B cell (primary cell): ENCODE measurements at regions not wholly inside any gene's neighbourhood (a gene's known extent, or its start where the extent isn't known, plus 50 kb on each side); places are given as distances from the start of the nearest gene placed in this dataset.

ENCODE experiments used
- ATAC-seq: fragments of 200-7000 bp; cut with Tn5 transposase; one replicate; pipeline ENCODE4 v1.10.0; 2021; ENCODE audit warnings: low read depth, mild to moderate bottlenecking, moderate number of reproducible peaks, moderate library complexity
- CTCF ChIA-PET: fragments of 350-600 bp; sonication (Branson Sonifier 250); formaldehyde crosslinking; loops from one replicate; lab custom pipeline; 2021; ENCODE audit warnings: antibody characterized with exemption, inconsistent platforms; lab: Charles Lee
- POLR2A ChIA-PET: fragments of 350-600 bp; sonication (Branson Sonifier 250); formaldehyde crosslinking; loops from one replicate; lab custom pipeline; 2021; ENCODE audit warnings: antibody characterized with exemption; lab: Charles Lee
- DNase-seq: peaks from one replicate; pipeline ENCODE4 v3.0.0; 2013
- H2AFZ ChIP-seq: 2 replicates; pipeline ENCODE4 v1.6.1; 2012; ENCODE audit warnings: mild to moderate bottlenecking, low read depth, low read length; ENCODE audit not compliant: insufficient read depth, poor library complexity, severe bottlenecking
- H3K27ac ChIP-seq, 2 donors: 1 replicate in 1 of 2; 2 replicates in 1 of 2; pipeline ENCODE4 v1.5.1; 2012 to 2013; ENCODE audit warnings: low read length in 2 of 2, mild to moderate bottlenecking in 2 of 2, moderate library complexity in 1 of 2
- H3K27me3 ChIP-seq, 4 experiments: fragments of 200-600 bp in 1 of 4; sonication (generic) in 1 of 4; replicated peaks in 1 of 4; 1 replicate in 2 of 4; 2 replicates in 2 of 4; pipeline versions ENCODE4 v1.6.1 to v1.7.0; 2013 to 2016; ENCODE audit warnings: low read length in 3 of 4, mild to moderate bottlenecking in 2 of 4, mixed read lengths in 1 of 4, moderate library complexity in 1 of 4; ENCODE audit not compliant: insufficient read depth in 4 of 4, control insufficient read depth in 3 of 4; ENCODE audit errors: control extremely low read depth in 1 of 4
- H3K36me3 ChIP-seq, 2 experiments: replicated peaks in 1 of 2; 1 replicate in 1 of 2; 2 replicates in 1 of 2; pipeline versions ENCODE4 v1.6.1 to v1.7.1; 2013; ENCODE audit warnings: low read length in 1 of 2; ENCODE audit not compliant: insufficient read depth in 2 of 2, control insufficient read depth in 1 of 2; ENCODE audit errors: control extremely low read depth in 1 of 2, extremely low read depth in 1 of 2
- H3K4me1 ChIP-seq, 2 donors: fragments of 200-600 bp in 1 of 2; sonication (generic) in 1 of 2; 1 replicate in 1 of 2; 2 replicates in 1 of 2; pipeline versions ENCODE4 v1.5.1 to v1.6.1; 2013 to 2017; ENCODE audit warnings: low read length in 2 of 2; ENCODE audit not compliant: control insufficient read depth in 2 of 2, insufficient read depth in 2 of 2
- H3K4me2 ChIP-seq: replicated peaks from 2 replicates; pipeline ENCODE3; 2012; ENCODE audit warnings: mild to moderate bottlenecking, low read depth, low read length; ENCODE audit not compliant: poor library complexity, severe bottlenecking
- H3K4me3 ChIP-seq, 5 experiments: fragments of 200-600 bp in 1 of 5; sonication (generic) in 1 of 5; 1 replicate in 3 of 5; 2 replicates in 2 of 5; pipeline versions ENCODE4 v1.5.1 to v1.7.0; 2011 to 2016; ENCODE audit warnings: low read length in 4 of 5, mild to moderate bottlenecking in 4 of 5, low read depth in 2 of 5, control low read depth in 1 of 5, moderate library complexity in 1 of 5; ENCODE audit not compliant: insufficient read depth in 1 of 5; ENCODE audit errors: control extremely low read depth in 1 of 5, extremely low read depth in 1 of 5
- H3K79me2 ChIP-seq: fragments of 200-600 bp; sonication (generic); one replicate; pipeline ENCODE4 v1.6.0; 2016; ENCODE audit warnings: low read length; ENCODE audit not compliant: control insufficient read depth, insufficient read depth
- H3K9ac ChIP-seq: fragments of 200-600 bp; sonication (generic); 2 replicates; pipeline ENCODE4 v1.6.1; 2017; ENCODE audit warnings: mild to moderate bottlenecking, low read length, moderate library complexity
- H3K9me3 ChIP-seq, 3 donors: one replicate each; pipeline versions ENCODE4 v1.6.1 to v1.7.1; 2013; ENCODE audit warnings: low read length in 2 of 3; ENCODE audit not compliant: control insufficient read depth in 2 of 3, insufficient read depth in 1 of 3; ENCODE audit errors: control extremely low read depth in 1 of 3
- H4K20me1 ChIP-seq: 2 replicates; pipeline ENCODE4 v1.6.0; 2012; ENCODE audit warnings: mild to moderate bottlenecking, low read length; ENCODE audit not compliant: insufficient read depth, control insufficient read depth, poor library complexity, severe bottlenecking
- H3K27ac Mint-ChIP-seq: one replicate; pipeline ENCODE4 v1.8.0; 2021; ENCODE audit warnings: mixed read lengths
- H3K27me3 Mint-ChIP-seq: one replicate; pipeline ENCODE4 v1.8.0; 2021; ENCODE audit warnings: mixed read lengths
- H3K4me1 Mint-ChIP-seq: one replicate; pipeline ENCODE4 v1.8.0; 2021; ENCODE audit warnings: mixed read lengths
- H3K4me3 Mint-ChIP-seq: one replicate; pipeline ENCODE4 v1.8.0; 2021; ENCODE audit warnings: mixed read lengths
- H3K9me3 Mint-ChIP-seq: one replicate; pipeline ENCODE4 v1.8.0; 2022; ENCODE audit warnings: mixed read lengths; ENCODE audit not compliant: insufficient read depth
- EZH2 ChIP-seq: IDR thresholded peaks from 2 replicates; pipeline ENCODE4 v1.6.1; 2012; ENCODE audit warnings: borderline replicate concordance, low read depth, mild to moderate bottlenecking, moderate library complexity, low read length; ENCODE audit not compliant: insufficient read depth, poor library complexity, severe bottlenecking
- WGBS: methylation state at CpG from one replicate; pipeline ENCODE4 v1.1.5; 2013; ENCODE audit warnings: missing lambda C conversion rate; ENCODE audit not compliant: insufficient coverage; 5-methylcytosine and 5-hydroxymethylcytosine counted together
- intact Hi-C: fragments of 100-400 bp; cut with micrococcal nuclease; formaldehyde crosslinking; loops from one replicate; pipeline ENCODE4 v1.10.0; 2022
- TF ChIP-seq, protein P1 (sequence below): fragments of 200-600 bp; IDR thresholded peaks from one replicate; pipeline ENCODE4 v1.8.0; 2022; ENCODE audit warnings: antibody characterized with exemption, mild to moderate bottlenecking

DNA sequence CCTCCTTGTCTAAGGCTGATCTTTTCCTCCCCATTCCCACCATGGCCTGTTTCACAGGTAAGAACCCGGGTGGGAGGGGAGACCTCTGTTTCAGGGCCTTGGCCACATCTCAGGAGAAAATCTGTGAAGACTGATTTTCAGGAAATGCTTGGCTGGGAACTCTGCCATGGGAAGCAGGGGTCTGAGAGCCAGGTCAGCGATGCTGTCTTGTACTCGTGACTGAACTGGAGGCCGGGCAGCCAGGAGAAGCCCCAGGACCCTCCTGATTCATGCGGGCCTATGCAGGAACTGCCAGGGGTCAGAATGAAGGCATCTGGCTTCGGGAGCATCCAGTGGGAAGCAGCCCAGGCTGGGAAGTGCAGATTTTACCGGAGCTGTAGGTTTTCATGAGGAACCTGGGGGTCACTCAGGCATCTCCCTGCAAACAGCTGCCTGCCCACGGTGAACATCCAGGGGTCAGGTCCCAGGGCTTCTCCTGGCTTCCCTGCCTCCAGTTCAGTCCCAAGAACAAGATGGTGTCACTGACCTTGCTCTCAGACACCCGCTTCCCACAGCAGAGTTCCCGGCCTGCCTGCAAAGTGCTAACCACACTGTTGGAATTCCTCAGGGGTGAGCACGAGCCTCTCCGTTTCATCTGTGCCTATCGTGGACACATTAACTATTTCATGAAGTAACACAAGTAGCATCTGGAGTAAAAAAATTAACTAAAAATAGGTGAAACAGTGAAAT is 90.2 kb upstream of the SULF2 start:
- H3K4me1 ChIP-seq = no peaks in the 10 kb centered on the region
- H3K27ac ChIP-seq = no peak overlapping the region
- Mint-ChIP-seq H3K9me3 (no peaks in the 10 kb centered on the region), H3K27ac (no peak overlapping the region), H3K4me1 (no peaks in the 10 kb centered on the region), H3K4me3 (no peak overlapping the region), H3K27me3 (peaks cover 12% of the 10 kb centered on the region)
- CTCF ChIA-PET = no interaction called here
- H3K4me3 ChIP-seq = no peak overlapping the region
- DNase-seq = no peak
- no peak overlapping the region for H2AFZ ChIP-seq
- intact Hi-C loops = no loop called here
- 83% methylated on average over 12 of the region's 13 CpGs for WGBS
- H3K79me2 ChIP-seq = no peaks in the 10 kb centered on the region
- H3K9ac ChIP-seq = no peak overlapping the region
- TF ChIP-seq, protein P1, sequence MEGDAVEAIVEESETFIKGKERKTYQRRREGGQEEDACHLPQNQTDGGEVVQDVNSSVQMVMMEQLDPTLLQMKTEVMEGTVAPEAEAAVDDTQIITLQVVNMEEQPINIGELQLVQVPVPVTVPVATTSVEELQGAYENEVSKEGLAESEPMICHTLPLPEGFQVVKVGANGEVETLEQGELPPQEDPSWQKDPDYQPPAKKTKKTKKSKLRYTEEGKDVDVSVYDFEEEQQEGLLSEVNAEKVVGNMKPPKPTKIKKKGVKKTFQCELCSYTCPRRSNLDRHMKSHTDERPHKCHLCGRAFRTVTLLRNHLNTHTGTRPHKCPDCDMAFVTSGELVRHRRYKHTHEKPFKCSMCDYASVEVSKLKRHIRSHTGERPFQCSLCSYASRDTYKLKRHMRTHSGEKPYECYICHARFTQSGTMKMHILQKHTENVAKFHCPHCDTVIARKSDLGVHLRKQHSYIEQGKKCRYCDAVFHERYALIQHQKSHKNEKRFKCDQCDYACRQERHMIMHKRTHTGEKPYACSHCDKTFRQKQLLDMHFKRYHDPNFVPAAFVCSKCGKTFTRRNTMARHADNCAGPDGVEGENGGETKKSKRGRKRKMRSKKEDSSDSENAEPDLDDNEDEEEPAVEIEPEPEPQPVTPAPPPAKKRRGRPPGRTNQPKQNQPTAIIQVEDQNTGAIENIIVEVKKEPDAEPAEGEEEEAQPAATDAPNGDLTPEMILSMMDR = no peak
- TF ChIP-seq EZH2 = no peak
- POLR2A ChIA-PET = no interaction called here
- no peaks in the 10 kb centered on the region for H4K20me1 ChIP-seq
- H3K9me3 ChIP-seq = peaks cover 0 to 8% (median 0%) of the 10 kb centered on the region in 3 donors
- no peaks in the 10 kb centered on the region for H3K36me3 ChIP-seq
- no peak overlapping the region for H3K4me2 ChIP-seq
- peaks cover 0 to 12% (median 0%) of the 10 kb centered on the region in 4 experiments for H3K27me3 ChIP-seq
- no peak for ATAC-seq

DNA sequence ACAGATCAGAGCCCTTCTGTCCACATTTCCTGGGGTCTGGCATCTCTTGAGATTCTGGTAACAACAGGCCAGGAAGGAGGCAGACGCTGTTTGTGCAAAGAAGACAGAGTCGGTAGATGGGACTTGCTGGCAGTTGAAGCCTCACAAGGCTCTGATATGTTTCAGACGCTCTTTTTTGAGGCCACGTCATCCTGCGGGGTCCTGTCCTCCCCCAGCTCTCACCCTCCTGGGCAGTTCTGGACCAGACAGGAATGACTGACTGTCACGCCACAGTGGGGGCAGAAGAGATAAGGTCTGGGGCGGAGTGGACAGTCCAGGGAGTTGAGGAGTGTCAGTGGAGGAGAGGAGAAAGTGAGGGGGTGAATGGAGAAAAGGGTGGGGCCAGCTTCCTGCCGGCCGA is 87.1 kb upstream of the SULF2 start:
- no peaks in the 10 kb centered on the region for H4K20me1 ChIP-seq
- peaks cover 14% of the 10 kb centered on the region for H3K27me3 Mint-ChIP-seq
- no peaks in the 10 kb centered on the region for H3K4me1 Mint-ChIP-seq
- H2AFZ ChIP-seq = no peak overlapping the region
- H3K4me1 ChIP-seq = no peaks in the 10 kb centered on the region
- CTCF ChIA-PET = no interaction called here
- DNase-seq (no peak), ATAC-seq (no peak)
- POLR2A ChIA-PET = no interaction called here
- H3K4me3 Mint-ChIP-seq = no peak overlapping the region
- H3K9me3 ChIP-seq = no peaks in the 10 kb centered on the region
- no peak overlapping the region for H3K4me2 ChIP-seq
- intact Hi-C loops = no loop called here
- H3K27ac ChIP-seq = no peak overlapping the region
- no peaks in the 10 kb centered on the region for H3K9me3 Mint-ChIP-seq
- H3K4me3 ChIP-seq = no peak overlapping the region
- 85% methylated on average over 7 of the region's 9 CpGs for WGBS
- H3K9ac ChIP-seq = no peak overlapping the region
- TF ChIP-seq, protein P1 = no peak
- TF ChIP-seq EZH2 = no peak
- H3K36me3 ChIP-seq = no peaks in the 10 kb centered on the region
- no peaks in the 10 kb centered on the region for H3K79me2 ChIP-seq
- no peak overlapping the region for H3K27ac Mint-ChIP-seq
- peaks cover 0 to 6% (median 0%) of the 10 kb centered on the region in 4 experiments for H3K27me3 ChIP-seq
